ENCODE measurements at regions not wholly inside any gene's neighbourhood (a gene's known extent, or its start where the extent isn't known, plus 50 kb on each side); places are given as distances from the start of the nearest gene placed in this dataset.

GRCh38 chr2:223529696-223530095 is 72.5 kb downstream of the SCG2 start:
- Histone ChIP-seq H3K36me3 (ENCODE audit: control insufficient read depth, insufficient read depth, low read length) (no peaks in the 10 kb centered on the region), H3K9ac (no peak overlapping the region), H3K4me2 (ENCODE audit: low read length) (no peak overlapping the region), H3K27me3 (ENCODE audit: control insufficient read depth, insufficient read depth, low read length) (no peaks in the 10 kb centered on the region), H3K4me1 (no peaks in the 10 kb centered on the region), H2AFZ (no peak overlapping the region), H3K4me3 (ENCODE audit: low read depth, low read length) (no peak overlapping the region), H3K9me3 (ENCODE audit: control insufficient read depth, low read length) (no peaks in the 10 kb centered on the region), H3K79me2 (no peaks in the 10 kb centered on the region), H3K27ac (no peak overlapping the region)
- TF ChIP-seq CTCF (IDR thresholded peaks at IDR 0.05) = no peak

GRCh38 chr2:223530811-223531210 is 71.3 kb downstream of the SCG2 start:
- H3K27ac ChIP-seq = no peak overlapping the region
- TF ChIP-seq CTCF (IDR thresholded peaks at IDR 0.05) = no peak
- H3K36me3 ChIP-seq (ENCODE audit: control insufficient read depth, insufficient read depth, low read length) = no peaks in the 10 kb centered on the region
- no peak overlapping the region for H3K4me3 ChIP-seq (ENCODE audit: low read depth, low read length)
- H3K4me1 ChIP-seq = no peaks in the 10 kb centered on the region
- no peak overlapping the region for H3K4me2 ChIP-seq (ENCODE audit: low read length)
- no peak overlapping the region for H2AFZ ChIP-seq
- no peaks in the 10 kb centered on the region for H3K27me3 ChIP-seq (ENCODE audit: control insufficient read depth, insufficient read depth, low read length)
- H3K79me2 ChIP-seq = no peaks in the 10 kb centered on the region
- H3K9me3 ChIP-seq (ENCODE audit: control insufficient read depth, low read length) = no peaks in the 10 kb centered on the region
- H3K9ac ChIP-seq = no peak overlapping the region

GRCh38 chr2:223532161-223532560 is 70.0 kb downstream of the SCG2 start:
- Histone ChIP-seq H3K27me3 (ENCODE audit: control insufficient read depth, insufficient read depth, low read length) (no peaks in the 10 kb centered on the region), H2AFZ (no peak overlapping the region), H3K9me3 (ENCODE audit: control insufficient read depth, low read length) (no peaks in the 10 kb centered on the region), H3K79me2 (no peaks in the 10 kb centered on the region), H3K4me1 (no peaks in the 10 kb centered on the region), H3K36me3 (ENCODE audit: control insufficient read depth, insufficient read depth, low read length) (no peaks in the 10 kb centered on the region), H3K4me2 (ENCODE audit: low read length) (no peak overlapping the region), H3K27ac (no peak overlapping the region), H3K4me3 (ENCODE audit: low read depth, low read length) (no peak overlapping the region), H3K9ac (no peak overlapping the region)
- no peak for TF ChIP-seq CTCF (IDR thresholded peaks at IDR 0.05)

GRCh38 chr2:223532712-223533111 is 69.4 kb downstream of the SCG2 start:
- Histone ChIP-seq H3K4me1 (peaks cover 4% of the 10 kb centered on the region), H3K27me3 (ENCODE audit: control insufficient read depth, insufficient read depth, low read length) (no peaks in the 10 kb centered on the region), H3K9me3 (ENCODE audit: control insufficient read depth, low read length) (no peaks in the 10 kb centered on the region), H3K27ac (no peak overlapping the region), H3K36me3 (ENCODE audit: control insufficient read depth, insufficient read depth, low read length) (no peaks in the 10 kb centered on the region), H3K4me3 (ENCODE audit: low read depth, low read length) (no peak overlapping the region), H3K9ac (no peak overlapping the region), H2AFZ (no peak overlapping the region), H3K79me2 (no peaks in the 10 kb centered on the region), H3K4me2 (ENCODE audit: low read length) (no peak overlapping the region)
- no peak for TF ChIP-seq CTCF (IDR thresholded peaks at IDR 0.05)

- no peak overlapping the region for H3K9ac ChIP-seq
- TF ChIP-seq CTCF (IDR thresholded peaks at IDR 0.05) = no peak
Measured at GRCh38 chr2:223536546-223536945, 65.6 kb downstream of the SCG2 start.

More at GRCh38 chr2:223536546-223536945, 65.6 kb downstream of the SCG2 start:
- Histone ChIP-seq H2AFZ (no peak overlapping the region), H3K79me2 (no peaks in the 10 kb centered on the region), H3K4me2 (ENCODE audit: low read length) (no peak overlapping the region), H3K27ac (no peak overlapping the region), H3K36me3 (ENCODE audit: control insufficient read depth, insufficient read depth, low read length) (no peaks in the 10 kb centered on the region), H3K27me3 (ENCODE audit: control insufficient read depth, insufficient read depth, low read length) (no peaks in the 10 kb centered on the region), H3K4me3 (ENCODE audit: low read depth, low read length) (no peak overlapping the region), H3K9me3 (ENCODE audit: control insufficient read depth, low read length) (no peaks in the 10 kb centered on the region), H3K4me1 (peaks cover 20% of the 10 kb centered on the region)
